ENCODE measurements at regions not wholly inside any gene's neighbourhood (a gene's known extent, or its start where the extent isn't known, plus 50 kb on each side); places are given as distances from the start of the nearest gene placed in this dataset.

DNA sequence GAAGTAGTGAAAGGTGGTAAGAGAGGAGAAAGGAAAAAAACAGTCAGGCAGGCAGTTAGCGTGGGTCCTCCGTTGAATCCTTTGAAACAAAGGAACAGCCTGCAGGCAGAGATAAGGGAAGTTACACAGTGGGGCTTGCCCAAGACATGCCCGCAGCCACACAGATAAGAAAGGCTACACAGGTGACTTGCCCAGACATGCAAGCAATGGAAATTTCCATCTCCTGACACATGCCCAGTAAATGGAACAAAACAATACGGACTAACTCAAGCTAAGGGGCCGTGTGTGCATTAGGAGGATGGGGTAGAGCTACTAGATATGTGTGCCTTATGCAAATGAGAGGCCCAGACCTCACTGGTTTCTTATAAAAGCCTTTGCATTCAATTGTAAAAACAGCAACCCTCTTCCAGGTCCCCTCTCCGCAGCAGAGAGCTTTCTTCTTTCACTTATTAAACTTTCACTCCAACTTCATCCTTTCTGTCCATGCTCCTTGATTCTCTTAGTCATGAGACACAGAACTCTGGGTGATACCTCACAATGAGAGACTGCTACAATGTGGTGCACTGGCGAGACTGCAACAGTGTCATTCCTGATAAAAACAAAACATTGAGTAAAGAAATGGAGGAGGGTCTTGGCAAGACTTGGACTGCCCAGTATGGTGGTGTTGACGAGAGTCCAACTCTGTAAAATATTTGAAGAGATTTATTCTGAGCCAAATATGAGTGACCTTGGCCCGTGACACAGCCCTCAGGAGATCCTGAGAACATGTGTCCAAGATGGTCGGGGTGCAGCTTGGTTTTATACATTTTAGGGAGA, 997.4 kb upstream of the PRKX start:
- TF ChIP-seq, protein P1, sequence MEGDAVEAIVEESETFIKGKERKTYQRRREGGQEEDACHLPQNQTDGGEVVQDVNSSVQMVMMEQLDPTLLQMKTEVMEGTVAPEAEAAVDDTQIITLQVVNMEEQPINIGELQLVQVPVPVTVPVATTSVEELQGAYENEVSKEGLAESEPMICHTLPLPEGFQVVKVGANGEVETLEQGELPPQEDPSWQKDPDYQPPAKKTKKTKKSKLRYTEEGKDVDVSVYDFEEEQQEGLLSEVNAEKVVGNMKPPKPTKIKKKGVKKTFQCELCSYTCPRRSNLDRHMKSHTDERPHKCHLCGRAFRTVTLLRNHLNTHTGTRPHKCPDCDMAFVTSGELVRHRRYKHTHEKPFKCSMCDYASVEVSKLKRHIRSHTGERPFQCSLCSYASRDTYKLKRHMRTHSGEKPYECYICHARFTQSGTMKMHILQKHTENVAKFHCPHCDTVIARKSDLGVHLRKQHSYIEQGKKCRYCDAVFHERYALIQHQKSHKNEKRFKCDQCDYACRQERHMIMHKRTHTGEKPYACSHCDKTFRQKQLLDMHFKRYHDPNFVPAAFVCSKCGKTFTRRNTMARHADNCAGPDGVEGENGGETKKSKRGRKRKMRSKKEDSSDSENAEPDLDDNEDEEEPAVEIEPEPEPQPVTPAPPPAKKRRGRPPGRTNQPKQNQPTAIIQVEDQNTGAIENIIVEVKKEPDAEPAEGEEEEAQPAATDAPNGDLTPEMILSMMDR (IDR thresholded peaks at IDR 0.05; ENCODE audit: poor library complexity, severe bottlenecking): no peak
- Histone ChIP-seq H3K4me3 (ENCODE audit: severe bottlenecking) (no peak overlapping the region), H3K36me3 (ENCODE audit: low read depth) (no peaks in the 10 kb centered on the region), H3K27ac (ENCODE audit: poor library complexity, severe bottlenecking) (no peak overlapping the region), H3K9me3 (ENCODE audit: severe bottlenecking) (no peaks in the 10 kb centered on the region), H3K27me3 (ENCODE audit: insufficient read depth, poor library complexity, severe bottlenecking) (no peaks in the 10 kb centered on the region), H3K4me1 (ENCODE audit: insufficient read depth, poor library complexity, severe bottlenecking) (peaks cover 7% of the 10 kb centered on the region)
- ATAC-seq (ENCODE audit: low read depth) (peak; percentile 36; the same call in 2 of the 3 replicates), DNase-seq (ENCODE audit: low spot score) (peak; percentile 29)

DNA sequence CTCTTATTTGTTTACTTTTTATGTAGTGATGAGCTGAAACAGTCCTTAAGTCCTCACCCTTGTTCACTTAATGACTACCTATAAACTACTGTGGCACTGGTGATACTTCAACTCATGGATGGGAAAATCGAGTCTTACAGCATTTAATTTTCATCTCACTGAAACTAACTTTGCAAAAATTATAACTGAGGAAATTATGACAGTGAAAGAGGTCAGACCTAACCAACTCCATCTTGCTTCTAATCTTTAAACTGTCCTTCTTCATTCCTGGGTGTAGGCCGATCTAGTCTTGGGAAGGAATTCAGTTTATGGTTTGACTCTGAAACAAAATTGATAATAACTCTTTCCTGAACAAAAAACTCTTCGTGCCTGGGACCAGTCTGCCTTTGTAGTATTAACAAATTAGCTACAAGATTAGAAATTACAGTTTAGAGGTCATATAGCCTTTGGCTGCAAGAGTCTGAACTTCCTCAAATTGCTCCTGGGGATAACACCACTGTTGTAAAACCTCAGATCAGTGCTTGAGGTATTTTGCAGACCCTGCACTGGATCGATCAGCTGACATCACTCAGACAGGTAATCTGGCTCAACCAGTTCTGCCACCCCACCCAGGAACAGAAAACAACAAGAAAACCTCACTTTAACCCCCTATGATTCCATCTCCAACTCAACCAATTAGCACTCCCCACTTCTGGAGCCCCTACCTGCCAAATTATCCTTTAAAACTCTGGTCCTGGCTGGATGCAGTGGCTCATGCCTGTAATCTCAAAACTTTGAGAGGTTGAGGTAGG, 995.7 kb upstream of the PRKX start:
- no peaks in the 10 kb centered on the region for H3K9me3 ChIP-seq (ENCODE audit: severe bottlenecking)
- peaks cover 7% of the 10 kb centered on the region for H3K4me1 ChIP-seq (ENCODE audit: insufficient read depth, poor library complexity, severe bottlenecking)
- H3K36me3 ChIP-seq (ENCODE audit: low read depth): no peaks in the 10 kb centered on the region
- ATAC-seq (ENCODE audit: low read depth): no peak
- TF ChIP-seq, protein P1 (IDR thresholded peaks at IDR 0.05; ENCODE audit: poor library complexity, severe bottlenecking): no peak
- no peak for DNase-seq (ENCODE audit: low spot score)
- no peaks in the 10 kb centered on the region for H3K27me3 ChIP-seq (ENCODE audit: insufficient read depth, poor library complexity, severe bottlenecking)
- H3K27ac ChIP-seq (ENCODE audit: poor library complexity, severe bottlenecking): no peak overlapping the region
- H3K4me3 ChIP-seq (ENCODE audit: severe bottlenecking): no peak overlapping the region

DNA sequence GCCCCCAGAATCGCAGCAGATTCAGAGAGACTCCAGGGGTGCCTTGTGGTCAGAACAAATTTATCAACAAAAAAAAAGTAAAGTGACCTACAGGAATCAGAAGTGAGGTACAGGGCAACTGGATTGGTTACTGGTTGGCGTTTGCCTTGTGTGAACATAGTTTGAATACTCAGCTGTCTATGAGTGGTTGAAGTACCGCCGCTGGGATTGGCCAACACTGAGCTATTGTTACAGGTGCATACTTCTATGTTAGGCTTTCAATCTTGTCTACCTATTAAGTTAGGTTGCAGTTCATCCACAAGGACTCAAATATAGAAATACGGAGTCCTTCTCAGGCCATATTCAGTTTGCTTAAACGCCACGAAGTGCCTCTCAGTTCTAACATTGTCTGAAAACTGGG, 993.5 kb upstream of the PRKX start:
- Histone ChIP-seq H3K27me3 (ENCODE audit: insufficient read depth, poor library complexity, severe bottlenecking) (no peaks in the 10 kb centered on the region), H3K4me3 (ENCODE audit: severe bottlenecking) (no peak overlapping the region), H3K4me1 (ENCODE audit: insufficient read depth, poor library complexity, severe bottlenecking) (peaks cover 7% of the 10 kb centered on the region), H3K27ac (ENCODE audit: poor library complexity, severe bottlenecking) (no peak overlapping the region), H3K9me3 (ENCODE audit: severe bottlenecking) (no peaks in the 10 kb centered on the region), H3K36me3 (ENCODE audit: low read depth) (no peaks in the 10 kb centered on the region)
- TF ChIP-seq, protein P1 (IDR thresholded peaks at IDR 0.05; ENCODE audit: poor library complexity, severe bottlenecking): no peak
- ATAC-seq (ENCODE audit: low read depth) (no peak), DNase-seq (ENCODE audit: low spot score) (no peak)

DNA sequence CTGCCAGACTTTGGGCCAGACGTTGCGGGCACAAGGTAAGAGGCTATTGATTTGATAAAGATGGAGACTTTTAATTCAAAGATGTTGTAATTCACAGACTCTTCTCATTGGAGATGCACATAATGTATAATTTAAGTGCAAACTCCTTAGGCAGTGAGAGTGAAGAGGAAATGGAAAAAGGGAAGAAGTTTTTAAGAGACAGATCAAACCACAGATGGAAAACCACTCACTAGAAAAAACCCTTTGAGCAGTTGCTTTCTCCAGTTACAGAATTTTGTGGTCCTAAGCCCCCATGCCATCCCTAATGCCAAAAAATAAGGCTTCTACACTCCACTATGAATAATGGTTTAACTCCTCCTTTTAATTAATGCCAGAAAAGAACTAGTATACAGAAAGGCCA, 977.1 kb upstream of the PRKX start:
- Histone ChIP-seq H3K9me3 (ENCODE audit: severe bottlenecking) (no peaks in the 10 kb centered on the region), H3K4me1 (ENCODE audit: insufficient read depth, poor library complexity, severe bottlenecking) (no peaks in the 10 kb centered on the region), H3K36me3 (ENCODE audit: low read depth) (no peaks in the 10 kb centered on the region), H3K27ac (ENCODE audit: poor library complexity, severe bottlenecking) (no peak overlapping the region), H3K4me3 (ENCODE audit: severe bottlenecking) (no peak overlapping the region), H3K27me3 (ENCODE audit: insufficient read depth, poor library complexity, severe bottlenecking) (no peaks in the 10 kb centered on the region)
- DNase-seq (ENCODE audit: low spot score): no peak
- TF ChIP-seq, protein P1 (IDR thresholded peaks at IDR 0.05; ENCODE audit: poor library complexity, severe bottlenecking): no peak
- no peak for ATAC-seq (ENCODE audit: low read depth)

All from RWPE2 (cell line).